ENCODE measurements at regions not wholly inside any gene's neighbourhood (a gene's known extent, or its start where the extent isn't known, plus 50 kb on each side); places are given as distances from the start of the nearest gene placed in this dataset.

DNA sequence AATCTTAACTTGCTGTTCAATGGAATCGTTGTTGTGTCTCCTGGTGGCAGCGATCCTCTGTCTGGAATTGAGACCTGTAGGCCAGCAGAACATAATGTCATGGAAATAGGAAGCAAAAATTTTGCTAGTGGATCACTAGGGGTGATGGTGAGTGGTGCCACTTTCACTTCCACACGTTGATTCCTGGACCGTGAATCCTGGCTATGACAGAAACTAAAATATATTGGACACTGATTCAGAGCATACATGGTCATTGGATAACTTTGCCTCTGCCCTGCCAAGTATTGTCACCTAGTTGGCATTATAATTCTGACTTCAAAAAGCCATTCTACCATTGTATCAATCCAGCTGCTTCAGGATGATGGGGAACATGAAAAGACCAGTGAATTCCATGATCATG is 353.2 kb downstream of the IRX1 start:
- TF ChIP-seq SP1 (IDR thresholded peaks at IDR 0.05) (no peak), LEF1 (IDR thresholded peaks at IDR 0.05; ENCODE audit: borderline replicate concordance) (no peak), HDGF (IDR thresholded peaks at IDR 0.05; ENCODE audit: borderline replicate concordance) (no peak), TARDBP (IDR thresholded peaks at IDR 0.05) (no peak), ELF4 (IDR thresholded peaks at IDR 0.05) (no peak)

Measured in HEK293T (cell line).